K562 (cell line): ENCODE measurements at regions not wholly inside any gene's neighbourhood (a gene's known extent, or its start where the extent isn't known, plus 50 kb on each side); places are given as distances from the start of the nearest gene placed in this dataset.

Experiments
- ATAC-seq: fragments of 200-7000 bp; cut with Tn5 transposase; 3 replicates; pipeline ENCODE4 v1.9.1; 2020; ENCODE audit warnings: moderate library complexity
- BruUV-seq: library from RNA; stranded (reverse); fragments of 400-500 nt; replicated peaks from 2 replicates; lab custom pipeline; 2021; lab: Mats Ljungman, UMichigan
- CTCF ChIA-PET: fragments of 300-600 bp; formaldehyde crosslinking; extraction: SDS; loops from one replicate; lab custom pipeline; 2021; ENCODE audit warnings: low intra/inter-chr PET ratio; lab: Yijun Ruan, JAX
- POLR2A ChIA-PET: fragments of 300-600, 350-650 bp; sonication (Branson Sonifier 250); formaldehyde crosslinking; extraction: SDS; loops from one replicate; lab custom pipeline; 2021; ENCODE audit warnings: antibody characterized with exemption, inconsistent platforms; lab: Yijun Ruan, JAX
- DNase-seq, 4 experiments: peaks; one replicate each; pipeline versions ENCODE4 v3.0.0 to v3.0.0-alpha.2; 2011 to 2018; ENCODE audit warnings: low spot score in 3 of 4, mixed read lengths in 3 of 4; ENCODE audit errors: extremely low read depth in 1 of 4
- FAIRE-seq: peaks from 2 replicates; lab custom pipeline; 2011; peaks lifted over from hg19 to GRCh38; lab: Jason Lieb, UNC
- H2AFZ ChIP-seq: 2 replicates; pipeline ENCODE4 v1.6.0; 2011; ENCODE audit warnings: low read depth, low read length, control low read depth, inconsistent platforms
- H3K27ac ChIP-seq: fragments of 200-600 bp; 3 replicates; pipeline ENCODE4 v1.8.0; 2011; ENCODE audit warnings: low read depth, mild to moderate bottlenecking, control low read depth, inconsistent platforms, low read length, moderate library complexity, mixed read lengths; ENCODE audit errors: extremely low read depth
- H3K27me3 ChIP-seq, 2 experiments: fragments of 300-600 bp in 1 of 2; 2 replicates in 1 of 2; 3 replicates in 1 of 2; pipeline versions ENCODE4 v1.6.0 to v1.8.0; 2011; ENCODE audit warnings: inconsistent platforms in 2 of 2, low read length in 2 of 2, mild to moderate bottlenecking in 1 of 2, mixed read lengths in 1 of 2, moderate library complexity in 1 of 2; ENCODE audit not compliant: control insufficient read depth in 2 of 2, insufficient read depth in 2 of 2
- H3K36me3 ChIP-seq: fragments of 300-600 bp; 3 replicates; pipeline ENCODE4 v1.8.0; 2011; ENCODE audit warnings: mild to moderate bottlenecking, low read length, inconsistent platforms; ENCODE audit not compliant: control insufficient read depth, insufficient read depth
- H3K4me1 ChIP-seq, 2 experiments: fragments of 200-600 bp in 1 of 2; replicated peaks in 1 of 2; 2 replicates in 1 of 2; 3 replicates in 1 of 2; pipeline versions ENCODE4 v1.5.1 to v1.8.0; 2011; ENCODE audit warnings: inconsistent platforms in 2 of 2, low read length in 2 of 2, mild to moderate bottlenecking in 1 of 2, mixed read lengths in 1 of 2, moderate library complexity in 1 of 2; ENCODE audit not compliant: control insufficient read depth in 2 of 2, insufficient read depth in 2 of 2
- H3K4me2 ChIP-seq: 2 replicates; pipeline ENCODE4 v1.6.1; 2011; ENCODE audit warnings: low read length, control low read depth, inconsistent platforms, mixed read lengths; ENCODE audit not compliant: insufficient read depth
- H3K4me3 ChIP-seq: fragments of 200-600 bp; sonication (generic), shearing (Covaris generic); 2 replicates; pipeline ENCODE4 v1.5.1; 2016; ENCODE audit warnings: control low read depth, inconsistent platforms
- H3K79me2 ChIP-seq: fragments of 200-600 bp; 3 replicates; pipeline ENCODE4 v1.8.0; 2011; ENCODE audit warnings: low read length, inconsistent platforms; ENCODE audit not compliant: control insufficient read depth, insufficient read depth
- H3K9ac ChIP-seq, 2 experiments: 2 replicates each; pipeline versions ENCODE4 v1.6.0 to v1.6.1; 2011; ENCODE audit warnings: low read depth in 2 of 2, low read length in 2 of 2, control low read depth in 1 of 2, inconsistent platforms in 1 of 2, mild to moderate bottlenecking in 1 of 2, mixed read lengths in 1 of 2; ENCODE audit not compliant: insufficient read depth in 1 of 2
- H3K9me1 ChIP-seq: one replicate; pipeline ENCODE4 v1.6.0; 2011; ENCODE audit warnings: inconsistent platforms, mild to moderate bottlenecking, low read length, moderate library complexity; ENCODE audit not compliant: control insufficient read depth, insufficient read depth
- H3K9me3 ChIP-seq: replicated peaks from 2 replicates; pipeline ENCODE4 v1.5.1; 2011; ENCODE audit warnings: low read depth, low read length, inconsistent platforms; ENCODE audit not compliant: control insufficient read depth, insufficient read depth
- H4K20me1 ChIP-seq: replicated peaks from 2 replicates; pipeline ENCODE4 v1.6.1; 2011; ENCODE audit warnings: low read length, inconsistent platforms, mixed read lengths; ENCODE audit not compliant: control insufficient read depth, insufficient read depth
- CTCF ChIP-seq, 3 experiments: IDR thresholded peaks in 2 of 3; conservative IDR thresholded peaks in 1 of 3; 2 replicates each; pipeline ENCODE4 v1.5.1; 2011 to 2012; ENCODE audit warnings: low read length in 3 of 3, mild to moderate bottlenecking in 3 of 3, control low read depth in 2 of 3, improper control_type of control experiment in 1 of 3, inconsistent platforms in 1 of 3, low read depth in 1 of 3, mixed read lengths in 1 of 3, moderate library complexity in 1 of 3; ENCODE audit not compliant: insufficient read depth in 2 of 3
- EHMT2 ChIP-seq: fragments of 450-650 bp; IDR thresholded peaks from 2 replicates; pipeline ENCODE4 v1.6.1; 2018; ENCODE audit warnings: antibody characterized with exemption
- FUS ChIP-seq: fragments of 200-400 bp; formaldehyde crosslinking; optimal IDR thresholded peaks from 2 replicates; pipeline ENCODE3; 2017; ENCODE audit warnings: low read depth, low read length
- HEY1 ChIP-seq: fragments of 250-450 bp; sonication (Bioruptor Pico); IDR thresholded peaks from 2 replicates; pipeline ENCODE4 v1.5.0; 2020; ENCODE audit warnings: mild to moderate bottlenecking, moderate library complexity, borderline replicate concordance
- MAFF ChIP-seq: IDR thresholded peaks from 2 replicates; pipeline ENCODE4 v1.6.1; 2012; ENCODE audit warnings: low read length, improper control_type of control experiment
- MLLT1 ChIP-seq, 2 experiments: fragments of 450-650 bp; IDR thresholded peaks; 2 replicates each; pipeline ENCODE4 v1.6.1; 2016
- NR1H2 ChIP-seq: sonication (generic); formaldehyde crosslinking; IDR thresholded peaks from 2 replicates; pipeline ENCODE4 v1.4.0; 2020; ENCODE audit warnings: mild to moderate bottlenecking, missing genetic modification reagents
- SRF ChIP-seq, 2 experiments: fragments of 250-450, 450-650 bp in 1 of 2; sonication (Bioruptor Pico) in 1 of 2; sonication (generic) in 1 of 2; formaldehyde crosslinking; IDR thresholded peaks; 2 replicates each; pipeline versions ENCODE4 v1.5.0 to v1.5.1; 2020 to 2022; ENCODE audit warnings: mild to moderate bottlenecking in 1 of 2, missing genetic modification reagents in 1 of 2
- TBP ChIP-seq: optimal IDR thresholded peaks from 2 replicates; pipeline ENCODE3; 2011; ENCODE audit warnings: low read depth, low read length, improper control_type of control experiment
- TFAM ChIP-seq: fragments of 250-450 bp; sonication (Bioruptor Pico); conservative IDR thresholded peaks from 2 replicates; pipeline ENCODE4 v1.5.0; 2021; ENCODE audit warnings: mild to moderate bottlenecking, moderate library complexity
- TGIF2 ChIP-seq: sonication (generic); formaldehyde crosslinking; IDR thresholded peaks from 2 replicates; pipeline ENCODE4 v1.8.1; 2022; ENCODE audit warnings: mild to moderate bottlenecking, missing genetic modification reagents, moderate library complexity
- WGBS: fragments of 100-300 bp; shearing (Covaris generic); methylation state at CpG from one replicate; pipeline ENCODE4 v1.1.6; 2016; ENCODE audit warnings: low coverage, mixed read lengths; ENCODE audit not compliant: insufficient coverage; ENCODE audit errors: missing lambda C conversion rate; 5-methylcytosine and 5-hydroxymethylcytosine counted together
- in situ Hi-C: fragments of 300-500 bp; cut with MboI; formaldehyde crosslinking; loops from 4 replicates; pipeline ENCODE4 v1.15.0; 2018; ENCODE audit warnings: inconsistent platforms, mixed read lengths
- intact Hi-C: fragments of 100-400 bp; cut with micrococcal nuclease; formaldehyde crosslinking; loops from 2 replicates; pipeline ENCODE4 v1.14.2; 2022

GRCh38 chr6:56706981-56707726, 64.5 kb upstream of the DST start:
- no peak for TF ChIP-seq SRF (CRISPR knock-in tag; IDR thresholded peaks at IDR 0.05)
- no peak for TF ChIP-seq EHMT2
- WGBS = 34% methylated on average over 5 of the region's 5 CpGs
- Histone ChIP-seq H3K27me3 (no peaks in the 10 kb centered on the region), H3K4me3 (no peak overlapping the region), H3K9me1 (no peaks in the 10 kb centered on the region), H4K20me1 (no peaks in the 10 kb centered on the region), H3K36me3 (no peaks in the 10 kb centered on the region), H3K9me3 (no peaks in the 10 kb centered on the region), H3K79me2 (no peaks in the 10 kb centered on the region), H2AFZ (no peak overlapping the region), H3K27ac (no peak overlapping the region), H3K4me2 (no peak overlapping the region), H3K4me1 (no peaks in the 10 kb centered on the region), H3K9ac (no peak overlapping the region)
- intact Hi-C loops = loop anchor here (5.0 kb wide), 1 partner anchor 145 kb away; no protein-coding TSS in a partner anchor
- DNase-seq (no peak), FAIRE-seq (no peak), ATAC-seq (no peak)
- in situ Hi-C loops = no loop called here
- BruUV-seq = no TSS peak
- CTCF ChIA-PET = no interaction called here
- POLR2A ChIA-PET = interaction anchor here (0.6 kb wide), 1 partner anchor 757 kb away, joined by 3 read pairs; no protein-coding TSS in a partner anchor

GRCh38 chr6:56699066-56699654, 56.5 kb upstream of the DST start:
- Histone ChIP-seq H3K27ac (no peak overlapping the region), H3K9me3 (no peaks in the 10 kb centered on the region), H2AFZ (no peak overlapping the region), H4K20me1 (no peaks in the 10 kb centered on the region), H3K36me3 (no peaks in the 10 kb centered on the region), H3K27me3 (no peaks in the 10 kb centered on the region), H3K4me1 (no peaks in the 10 kb centered on the region), H3K79me2 (no peaks in the 10 kb centered on the region), H3K9ac (no peak overlapping the region), H3K9me1 (no peaks in the 10 kb centered on the region), H3K4me3 (no peak overlapping the region), H3K4me2 (no peak overlapping the region)
- in situ Hi-C loops (no loop called here), intact Hi-C loops (loop anchor here (1.0 to 2.0 kb wide), 2 partner anchors 62 to 340 kb away; no protein-coding TSS in a partner anchor)
- ATAC-seq (peak; percentile 59; the same call in 2 of the 3 replicates), FAIRE-seq (peak; percentile 26), DNase-seq (peak in 2 of 4 experiments; percentile 7 to 8)
- ChIA-PET POLR2A (no interaction called here), CTCF (interaction anchor here (1.9 to 4.2 kb wide), 2 partner anchors 61 to 340 kb away, joined by 5 to 33 read pairs; no protein-coding TSS in a partner anchor)
- 0% methylated on average over 1 of the region's 1 CpG for WGBS
- no TSS peak for BruUV-seq
- no peak for TF ChIP-seq HEY1 (CRISPR knock-in tag)
- no peak for TF ChIP-seq TBP
- TF ChIP-seq TFAM = no peak
- no peak for TF ChIP-seq MAFF
- TF ChIP-seq CTCF (IDR thresholded peaks at IDR 0.05 in 2 of 3, conservative IDR thresholded peaks at IDR 0.05 in 1 of 3; ENCODE audit: insufficient read depth in 2 of 3, low read depth in 1 of 3, low read length in 3 of 3) = peak in 1 of 3 experiments; percentile 52; a peak in 2 of 6 replicates
- no peak for TF ChIP-seq NR1H2 (CRISPR knock-in tag)
- no peak for TF ChIP-seq FUS
- TF ChIP-seq TGIF2 = no peak
- no peak for TF ChIP-seq MLLT1 (IDR thresholded peaks at IDR 0.05)
